ENCODE measurements at regions not wholly inside any gene's neighbourhood (a gene's known extent, or its start where the extent isn't known, plus 50 kb on each side); places are given as distances from the start of the nearest gene placed in this dataset.

DNA sequence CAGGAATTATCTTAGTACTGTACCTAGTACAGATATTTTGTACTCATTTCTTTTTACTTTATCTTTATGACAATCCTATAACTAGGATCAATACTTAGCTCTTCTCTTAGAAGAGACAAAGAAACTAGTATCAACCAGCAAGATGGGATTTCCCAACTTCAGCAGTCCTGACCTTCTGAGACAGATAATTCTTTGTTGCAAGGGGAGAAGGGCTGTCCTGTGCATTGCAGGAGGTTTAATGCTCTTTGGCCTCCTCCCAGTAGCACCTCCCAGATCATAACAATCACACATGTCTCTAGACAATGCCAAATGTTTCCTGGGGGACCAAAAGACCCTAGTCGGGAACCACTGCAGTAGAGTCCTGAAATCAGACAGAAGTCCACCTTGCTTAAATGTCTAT, 424.3 kb upstream of the DMAC1 start:
- Mint-ChIP-seq H3K4me3 (no peak overlapping the region), H3K9me3 (ENCODE audit: low read depth) (no peaks in the 10 kb centered on the region), H3K4me1 (ENCODE audit: low read depth) (no peaks in the 10 kb centered on the region), H3K36me3 (peaks cover 2% of the 10 kb centered on the region), H3K27me3 (no peaks in the 10 kb centered on the region), H3K27ac (no peak overlapping the region)

DNA sequence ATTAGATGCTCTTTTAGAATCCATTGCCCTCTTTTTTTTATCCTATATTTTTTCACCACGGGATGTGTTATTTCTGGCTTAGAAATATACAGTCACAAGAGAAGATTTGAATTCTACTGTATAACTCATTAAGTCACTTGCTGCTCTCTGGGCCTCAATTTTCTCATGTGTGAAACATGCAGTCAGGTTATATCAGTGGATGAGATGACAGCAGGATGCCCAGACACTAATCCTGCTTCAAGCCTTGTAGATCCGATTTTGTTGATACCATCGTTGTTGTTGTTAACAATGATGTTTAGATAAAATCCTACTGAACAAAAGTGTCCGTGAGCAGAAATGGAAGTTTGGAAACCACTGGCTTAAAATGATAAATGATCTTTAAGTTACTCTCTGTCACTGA, 421.9 kb upstream of the DMAC1 start:
- Mint-ChIP-seq H3K9me3 (ENCODE audit: low read depth) (peaks cover 6% of the 10 kb centered on the region), H3K4me1 (ENCODE audit: low read depth) (no peaks in the 10 kb centered on the region), H3K27me3 (no peaks in the 10 kb centered on the region), H3K36me3 (peaks cover 2% of the 10 kb centered on the region), H3K4me3 (no peak overlapping the region), H3K27ac (no peak overlapping the region)

DNA sequence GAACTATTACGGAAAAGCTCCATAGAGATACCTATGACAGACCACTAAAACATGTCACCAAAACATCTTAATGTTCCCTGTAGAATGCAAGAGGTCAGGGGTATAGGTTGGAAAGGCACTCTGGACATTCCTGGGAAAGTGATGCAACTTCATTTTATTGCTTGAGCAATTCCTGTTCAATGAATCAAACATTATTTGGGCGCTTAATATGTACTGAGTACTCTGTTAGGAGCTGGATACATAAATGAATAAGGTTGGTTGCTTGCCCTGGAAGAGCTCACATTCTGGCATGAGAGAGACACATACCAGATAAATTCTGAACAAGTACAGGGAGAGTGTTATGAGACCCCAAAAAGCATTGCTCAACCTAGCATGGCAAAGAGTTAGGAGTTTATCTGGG, 408.9 kb upstream of the DMAC1 start:
- peaks cover 5% of the 10 kb centered on the region for H3K4me1 Mint-ChIP-seq (ENCODE audit: low read depth)
- H3K4me3 Mint-ChIP-seq: no peak overlapping the region
- H3K27me3 Mint-ChIP-seq: no peaks in the 10 kb centered on the region
- H3K36me3 Mint-ChIP-seq: no peaks in the 10 kb centered on the region
- H3K27ac Mint-ChIP-seq: no peak overlapping the region
- H3K9me3 Mint-ChIP-seq (ENCODE audit: low read depth): no peaks in the 10 kb centered on the region

DNA sequence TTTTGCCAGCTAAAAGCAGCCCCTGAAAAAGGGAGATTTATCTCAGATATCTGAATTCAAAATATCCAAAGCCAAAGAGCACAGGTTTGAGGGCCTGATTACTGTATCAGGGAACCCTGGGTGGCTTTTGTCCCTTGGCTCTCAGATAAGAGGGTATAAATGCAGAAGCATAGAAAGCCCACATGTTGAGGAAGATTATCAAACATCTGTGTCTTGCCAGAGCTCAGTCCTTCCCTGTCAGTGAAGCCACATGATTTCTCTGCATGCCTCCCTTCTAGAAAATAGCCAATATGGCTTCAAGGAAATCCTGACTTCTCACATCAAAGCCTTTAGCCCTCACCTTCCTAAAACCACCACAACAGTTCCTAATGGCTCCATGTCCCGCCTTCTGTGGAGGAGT, 408.0 kb upstream of the DMAC1 start:
- Mint-ChIP-seq H3K27ac (no peak overlapping the region), H3K4me3 (no peak overlapping the region), H3K9me3 (ENCODE audit: low read depth) (no peaks in the 10 kb centered on the region), H3K27me3 (no peaks in the 10 kb centered on the region), H3K4me1 (ENCODE audit: low read depth) (peaks cover 5% of the 10 kb centered on the region), H3K36me3 (no peaks in the 10 kb centered on the region)

DNA sequence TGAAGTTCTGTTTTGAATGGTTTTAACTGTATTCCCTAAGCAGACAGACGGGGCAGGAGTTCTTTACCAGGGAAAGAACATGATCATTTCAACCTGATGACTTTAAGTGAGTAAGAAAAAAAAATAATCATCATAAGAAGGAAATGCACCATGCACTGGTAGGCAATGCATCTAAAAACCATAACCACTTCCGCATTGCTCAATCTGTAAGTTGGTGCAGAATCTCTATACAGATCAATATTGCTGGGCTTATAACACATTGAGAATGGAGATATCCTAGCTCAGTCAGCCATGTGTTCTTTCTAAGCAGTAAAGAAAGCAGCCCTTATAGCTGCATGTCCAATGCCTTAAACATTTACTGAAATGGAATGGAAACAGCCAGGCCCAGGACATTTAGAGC, 407.1 kb upstream of the DMAC1 start:
- Mint-ChIP-seq H3K36me3 (no peaks in the 10 kb centered on the region), H3K27ac (peak overlapping the region; percentile 4), H3K9me3 (ENCODE audit: low read depth) (no peaks in the 10 kb centered on the region), H3K27me3 (no peaks in the 10 kb centered on the region), H3K4me1 (ENCODE audit: low read depth) (peaks cover 5% of the 10 kb centered on the region), H3K4me3 (no peak overlapping the region)

DNA sequence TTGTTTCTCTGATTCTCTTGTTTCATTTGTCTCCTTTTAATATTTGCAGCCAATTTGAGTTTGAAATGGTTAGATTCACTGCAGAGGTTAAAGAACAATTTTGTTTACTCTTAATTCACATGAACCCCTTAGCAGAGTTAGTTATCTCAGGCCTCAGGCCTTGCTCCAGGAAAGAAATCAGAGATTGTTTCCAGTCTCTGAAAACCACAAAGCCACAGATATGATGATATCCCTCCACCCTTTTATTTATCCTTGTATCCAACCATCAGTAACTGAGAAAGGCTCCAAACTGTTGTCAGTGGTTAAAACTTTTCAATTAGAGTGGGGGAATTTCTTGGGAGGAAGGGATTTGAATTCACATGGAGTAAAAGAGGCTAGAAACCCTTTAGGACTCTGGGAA, 406.0 kb upstream of the DMAC1 start:
- Mint-ChIP-seq H3K9me3 (ENCODE audit: low read depth) (no peaks in the 10 kb centered on the region), H3K27ac (no peak overlapping the region), H3K4me3 (no peak overlapping the region)

DNA sequence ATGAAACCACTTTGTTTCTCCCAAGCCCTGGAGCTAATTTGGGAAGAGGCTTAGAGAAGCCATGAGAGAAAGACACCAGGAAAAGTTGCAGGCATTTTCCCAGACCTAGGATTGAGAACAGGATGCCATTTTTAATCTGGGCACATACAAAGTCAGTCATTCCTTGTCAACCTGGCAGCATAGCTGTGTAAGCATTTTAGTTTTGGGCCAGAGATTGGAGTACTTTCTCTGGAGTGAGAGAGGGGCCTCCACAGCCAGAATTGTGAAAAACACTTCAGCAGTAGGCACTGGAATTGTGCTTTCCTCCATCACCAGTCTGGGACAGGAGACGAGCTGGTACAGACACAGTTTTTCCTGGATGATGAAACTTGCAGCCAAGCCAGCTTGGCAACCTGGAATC, 390.3 kb upstream of the DMAC1 start:
- Mint-ChIP-seq H3K27me3 (peaks cover 7% of the 10 kb centered on the region), H3K9me3 (ENCODE audit: low read depth) (peaks cover 20% of the 10 kb centered on the region), H3K27ac (no peak overlapping the region), H3K4me3 (no peak overlapping the region), H3K4me1 (ENCODE audit: low read depth) (peaks cover 4% of the 10 kb centered on the region), H3K36me3 (peaks cover 3% of the 10 kb centered on the region)

More for the DNA sequence above, 406.0 kb upstream of the DMAC1 start:
- H3K36me3 Mint-ChIP-seq: no peaks in the 10 kb centered on the region
- H3K4me1 Mint-ChIP-seq (ENCODE audit: low read depth): peaks cover 5% of the 10 kb centered on the region
- H3K27me3 Mint-ChIP-seq: no peaks in the 10 kb centered on the region

DNA sequence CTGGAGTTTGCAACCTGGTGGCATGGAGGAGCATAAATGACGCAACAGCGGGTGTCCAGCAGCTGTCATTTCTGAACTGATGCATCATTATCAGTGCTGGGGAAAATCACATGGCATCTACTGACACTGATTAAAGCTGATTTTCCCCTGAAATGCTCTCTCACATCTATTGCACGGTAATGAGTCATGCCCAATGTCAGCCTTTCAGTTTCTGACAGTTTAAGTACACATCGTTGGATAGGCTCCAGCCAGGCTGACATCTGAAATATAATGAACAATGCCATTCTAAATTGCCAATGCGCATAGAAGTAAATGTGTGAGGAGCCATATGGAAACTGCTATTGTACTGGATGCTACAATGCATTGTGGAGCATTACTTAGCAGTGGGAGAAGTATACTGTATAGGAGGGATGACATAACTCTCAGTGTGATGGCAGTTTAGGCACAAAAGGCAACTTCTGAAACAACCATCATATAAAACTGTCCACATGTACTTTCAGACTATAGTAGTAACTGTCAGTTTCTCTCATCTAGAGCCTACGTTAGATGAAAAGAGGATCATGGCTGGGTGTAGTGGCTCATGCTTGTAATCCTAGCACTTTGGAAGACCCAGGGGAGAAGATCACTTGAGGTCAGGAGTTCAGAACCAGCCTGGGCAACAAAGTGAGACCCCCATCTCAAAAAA, 389.3 kb upstream of the DMAC1 start:
- Mint-ChIP-seq H3K27me3 (peaks cover 7% of the 10 kb centered on the region), H3K36me3 (peaks cover 3% of the 10 kb centered on the region), H3K4me3 (no peak overlapping the region), H3K4me1 (ENCODE audit: low read depth) (peaks cover 4% of the 10 kb centered on the region), H3K9me3 (ENCODE audit: low read depth) (peaks cover 20% of the 10 kb centered on the region), H3K27ac (no peak overlapping the region)

DNA sequence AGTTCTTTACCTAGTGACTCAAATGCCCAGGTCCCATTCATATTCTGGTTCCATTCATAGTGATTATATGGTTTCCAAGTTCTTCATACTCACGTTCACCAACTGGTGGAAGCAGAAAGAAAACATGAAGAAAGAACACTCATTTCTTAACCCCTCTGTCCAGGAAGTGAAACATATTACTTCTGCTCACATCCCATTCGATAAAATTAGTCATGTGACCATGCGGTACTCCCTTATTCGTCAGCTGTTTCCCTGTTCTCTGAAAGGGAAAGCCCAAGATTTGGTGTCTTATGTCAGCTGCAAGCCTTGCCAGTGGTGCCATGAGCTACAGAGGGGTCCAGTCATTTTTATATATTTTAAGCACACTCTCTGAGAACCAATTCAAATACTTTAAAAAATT, 387.0 kb upstream of the DMAC1 start:
- Mint-ChIP-seq H3K27ac (no peak overlapping the region), H3K27me3 (peaks cover 2% of the 10 kb centered on the region), H3K9me3 (ENCODE audit: low read depth) (peaks cover 4% of the 10 kb centered on the region), H3K4me1 (ENCODE audit: low read depth) (peaks cover 4% of the 10 kb centered on the region), H3K36me3 (no peaks in the 10 kb centered on the region), H3K4me3 (no peak overlapping the region)

DNA sequence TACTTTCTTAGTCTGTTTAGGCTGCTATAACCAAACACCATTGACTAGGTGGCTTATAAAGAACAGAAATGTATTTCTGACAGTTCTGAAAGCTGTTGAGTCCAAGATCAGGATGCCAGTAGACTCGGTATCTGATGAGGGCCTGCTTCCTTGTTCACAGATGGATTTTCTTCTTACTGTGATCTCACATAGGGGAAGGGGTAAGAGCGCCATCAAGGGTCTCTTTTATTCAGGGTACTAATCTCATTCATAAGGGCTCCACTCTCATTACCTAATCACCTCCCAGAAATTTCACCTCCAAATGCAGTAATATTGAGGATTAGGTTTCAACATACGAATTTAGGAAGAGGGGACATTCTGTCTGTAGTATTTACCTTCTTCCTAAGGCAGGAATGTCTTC, 384.0 kb upstream of the DMAC1 start:
- no peak overlapping the region for H3K4me3 Mint-ChIP-seq
- H3K27me3 Mint-ChIP-seq: no peaks in the 10 kb centered on the region
- H3K27ac Mint-ChIP-seq: no peak overlapping the region
- H3K36me3 Mint-ChIP-seq: no peaks in the 10 kb centered on the region
- H3K9me3 Mint-ChIP-seq (ENCODE audit: low read depth): no peaks in the 10 kb centered on the region
- H3K4me1 Mint-ChIP-seq (ENCODE audit: low read depth): peaks cover 4% of the 10 kb centered on the region

DNA sequence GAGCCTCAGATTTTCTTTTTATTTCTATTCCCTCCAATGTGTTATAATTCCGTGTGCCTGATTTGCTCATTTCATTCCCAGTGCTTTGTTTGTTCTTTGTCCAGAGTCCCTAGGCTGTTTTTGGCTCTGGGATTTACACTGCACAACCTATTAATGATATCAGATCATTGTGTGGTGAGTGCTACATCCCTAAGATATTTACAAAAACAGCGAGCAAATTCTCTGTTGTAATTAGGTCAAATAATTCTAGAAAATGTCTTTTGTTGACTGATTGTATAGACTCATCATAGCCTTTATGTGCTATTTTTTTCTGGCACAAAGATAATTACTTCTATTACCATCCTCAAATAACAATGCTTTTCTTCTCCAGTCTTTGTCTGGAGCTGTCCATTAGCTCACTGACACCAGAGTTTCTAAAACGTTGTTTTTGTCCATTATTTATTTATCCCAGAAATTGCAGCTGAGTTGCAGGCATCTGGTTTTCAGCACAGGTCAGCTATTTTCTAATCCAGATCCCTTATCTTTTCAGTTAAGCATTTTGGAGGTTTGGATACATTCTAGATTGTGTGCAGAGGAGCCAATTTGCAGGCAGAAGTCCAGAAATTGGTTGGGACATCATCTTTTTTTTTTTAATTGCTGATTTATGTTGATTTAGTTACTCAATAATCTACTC, 379.9 kb upstream of the DMAC1 start:
- Mint-ChIP-seq H3K9me3 (ENCODE audit: low read depth) (no peaks in the 10 kb centered on the region), H3K27me3 (no peaks in the 10 kb centered on the region), H3K4me1 (ENCODE audit: low read depth) (no peaks in the 10 kb centered on the region), H3K36me3 (no peaks in the 10 kb centered on the region), H3K4me3 (no peak overlapping the region), H3K27ac (no peak overlapping the region)

DNA sequence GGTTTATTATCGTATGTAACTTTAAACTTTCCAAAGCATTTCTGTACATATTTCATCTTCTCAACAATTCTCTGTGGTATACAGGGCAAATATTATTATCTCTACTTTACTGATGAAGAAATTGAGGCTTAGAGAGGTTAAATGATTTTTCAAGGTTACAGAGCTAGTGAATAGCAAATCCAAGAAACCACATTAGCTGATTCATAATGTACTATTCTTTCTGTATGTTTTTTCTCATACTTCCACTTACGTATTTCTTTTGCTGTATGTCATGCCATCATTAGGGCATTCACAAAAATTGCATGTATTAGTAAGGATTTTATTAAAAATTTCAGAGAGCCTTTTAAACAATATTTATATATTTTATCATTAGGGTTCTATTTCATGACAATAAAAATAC, 372.4 kb upstream of the DMAC1 start:
- peaks cover 3% of the 10 kb centered on the region for H3K27me3 Mint-ChIP-seq
- H3K9me3 Mint-ChIP-seq (ENCODE audit: low read depth): no peaks in the 10 kb centered on the region
- no peaks in the 10 kb centered on the region for H3K4me1 Mint-ChIP-seq (ENCODE audit: low read depth)
- H3K4me3 Mint-ChIP-seq: no peak overlapping the region
- H3K27ac Mint-ChIP-seq: no peak overlapping the region
- H3K36me3 Mint-ChIP-seq: no peaks in the 10 kb centered on the region

DNA sequence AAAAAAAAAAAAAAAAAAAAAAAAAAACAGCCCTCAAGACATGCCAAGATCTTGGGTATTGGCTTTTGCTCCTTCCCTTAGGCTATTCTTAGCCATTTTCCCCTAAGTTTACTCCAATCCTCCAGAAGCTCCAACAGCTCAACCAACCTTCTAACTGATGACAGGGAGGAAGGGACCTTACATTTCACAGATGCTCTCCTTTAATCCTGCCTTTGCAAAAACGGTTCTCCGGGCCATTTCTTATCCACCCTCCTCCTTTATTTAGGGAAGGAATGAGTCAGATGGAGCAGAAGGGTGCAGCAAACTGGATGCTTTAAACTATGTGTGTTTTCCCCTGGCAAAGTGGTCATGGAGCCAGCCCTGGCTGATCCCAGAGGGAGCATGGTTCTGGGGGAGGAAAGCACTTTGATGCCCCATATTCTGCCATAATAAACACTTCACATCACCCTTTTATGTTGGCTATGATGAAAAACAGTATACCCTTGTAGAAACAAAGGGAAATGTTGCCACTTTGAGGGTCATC, 369.4 kb upstream of the DMAC1 start:
- Mint-ChIP-seq H3K27me3 (peaks cover 5% of the 10 kb centered on the region), H3K9me3 (ENCODE audit: low read depth) (no peaks in the 10 kb centered on the region), H3K36me3 (no peaks in the 10 kb centered on the region), H3K4me3 (no peak overlapping the region), H3K4me1 (ENCODE audit: low read depth) (no peaks in the 10 kb centered on the region), H3K27ac (no peak overlapping the region)

DNA sequence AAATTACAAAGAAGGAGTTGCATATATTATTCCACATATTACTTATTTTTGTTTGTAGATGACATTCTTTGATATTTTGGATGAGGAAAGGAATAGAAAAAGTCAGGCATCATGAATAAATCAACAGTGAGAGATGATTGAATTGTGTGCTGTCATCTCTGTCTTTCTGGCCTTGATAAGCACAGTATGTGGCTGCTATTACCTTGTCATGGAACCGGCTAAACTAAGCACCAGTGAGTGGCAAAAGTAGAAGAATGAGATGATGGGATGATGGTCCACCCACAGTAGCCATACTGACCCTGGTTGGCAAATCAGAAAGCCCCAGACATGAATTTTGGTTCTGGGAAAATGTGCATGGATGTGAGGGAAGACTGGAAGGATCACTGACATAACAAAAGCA, 361.2 kb upstream of the DMAC1 start:
- Mint-ChIP-seq H3K4me3 (no peak overlapping the region), H3K36me3 (no peaks in the 10 kb centered on the region)

DNA sequence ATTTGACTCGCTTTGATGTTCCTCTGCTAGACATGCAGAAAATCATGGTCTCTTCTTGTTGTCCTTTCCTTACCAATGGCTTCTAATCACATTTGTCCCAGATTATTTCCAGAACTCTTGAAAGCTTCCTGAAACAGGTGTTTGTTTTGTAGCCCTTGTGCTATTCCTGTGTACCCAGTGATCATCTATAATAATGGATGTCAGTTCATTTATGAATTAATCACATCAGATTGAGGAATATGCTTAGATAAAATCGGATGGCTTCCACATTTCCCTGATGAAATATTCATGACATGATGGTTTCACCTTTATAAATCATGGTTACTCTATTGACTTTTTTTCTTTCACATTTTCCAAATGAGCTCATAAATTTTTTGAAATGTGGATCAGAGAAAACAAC, 359.0 kb upstream of the DMAC1 start:
- H3K27ac Mint-ChIP-seq: no peak overlapping the region
- no peaks in the 10 kb centered on the region for H3K9me3 Mint-ChIP-seq (ENCODE audit: low read depth)
- no peaks in the 10 kb centered on the region for H3K4me1 Mint-ChIP-seq (ENCODE audit: low read depth)
- H3K4me3 Mint-ChIP-seq: no peak overlapping the region
- H3K36me3 Mint-ChIP-seq: no peaks in the 10 kb centered on the region
- no peaks in the 10 kb centered on the region for H3K27me3 Mint-ChIP-seq

More for the DNA sequence above, 361.2 kb upstream of the DMAC1 start:
- Mint-ChIP-seq H3K27me3 (no peaks in the 10 kb centered on the region), H3K27ac (no peak overlapping the region), H3K9me3 (ENCODE audit: low read depth) (no peaks in the 10 kb centered on the region), H3K4me1 (ENCODE audit: low read depth) (no peaks in the 10 kb centered on the region)

Measured in activated naive CD8-positive, alpha-beta T cell (primary cell).